Smooth muscle cell (in vitro differentiated cells): ENCODE measurements at regions not wholly inside any gene's neighbourhood (a gene's known extent, or its start where the extent isn't known, plus 50 kb on each side); places are given as distances from the start of the nearest gene placed in this dataset.
A peak's percentile ranks its signal among the peaks of the same experiment; 100 is the strongest.

ENCODE experiments used
- DNase-seq: peaks from one replicate; lab custom pipeline; 2025; ENCODE audit not compliant: unreplicated experiment; lab: John Stamatoyannopoulos, UW
- H2AFZ ChIP-seq: fragments of 200-600 bp; sonication (generic); 2 replicates; pipeline ENCODE4 v1.6.0; 2016; ENCODE audit warnings: antibody characterized with exemption, low read depth, mild to moderate bottlenecking
- H3F3A ChIP-seq: fragments of 200-600 bp; sonication (generic); 2 replicates; pipeline ENCODE4 v1.6.0; 2017; ENCODE audit warnings: antibody characterized with exemption, low read depth
- H3K27ac ChIP-seq: fragments of 200-600 bp; sonication (generic); 2 replicates; pipeline ENCODE4 v1.5.1; 2016; ENCODE audit warnings: low read depth, mild to moderate bottlenecking
- H3K27me3 ChIP-seq: fragments of 200-600 bp; sonication (generic); 2 replicates; pipeline ENCODE4 v1.6.1; 2016; ENCODE audit warnings: low read depth, mild to moderate bottlenecking
- H3K36me3 ChIP-seq: fragments of 200-600 bp; sonication (generic); 2 replicates; pipeline ENCODE4 v1.5.1; 2016; ENCODE audit warnings: low read depth
- H3K4me1 ChIP-seq: fragments of 200-600 bp; sonication (generic); 2 replicates; pipeline ENCODE4 v1.5.1; 2016; ENCODE audit warnings: low read depth
- H3K4me2 ChIP-seq: fragments of 200-600 bp; sonication (generic); 2 replicates; pipeline ENCODE4 v1.6.0; 2016; ENCODE audit warnings: mild to moderate bottlenecking
- H3K4me3 ChIP-seq: fragments of 200-600 bp; sonication (generic); 2 replicates; pipeline ENCODE4 v1.5.1; 2016; ENCODE audit warnings: mild to moderate bottlenecking
- H3K79me2 ChIP-seq: fragments of 200-600 bp; sonication (generic); 2 replicates; pipeline ENCODE4 v1.6.0; 2016; ENCODE audit warnings: low read depth, mild to moderate bottlenecking
- H3K9ac ChIP-seq: fragments of 200-600 bp; sonication (generic); 2 replicates; pipeline ENCODE4 v1.6.0; 2016; ENCODE audit warnings: low read depth
- H3K9me3 ChIP-seq: fragments of 200-600 bp; sonication (generic); replicated peaks from 2 replicates; pipeline ENCODE4 v1.5.1; 2016; ENCODE audit warnings: low read depth
- H4K20me1 ChIP-seq: fragments of 200-600 bp; sonication (generic); 2 replicates; pipeline ENCODE4 v1.6.0; 2016; ENCODE audit warnings: low read depth
- WGBS: methylation state at CpG from one replicate; pipeline ENCODE4 v1.1.7; 2016; ENCODE audit warnings: low lambda C conversion rate; 5-methylcytosine and 5-hydroxymethylcytosine counted together
- TF ChIP-seq, protein P1 (sequence below): fragments of 200-600 bp; sonication (generic); IDR thresholded peaks from 2 replicates; pipeline ENCODE4 v1.5.1; 2017; ENCODE audit warnings: borderline replicate concordance, mild to moderate bottlenecking, antibody characterized with exemption; ENCODE audit not compliant: insufficient read depth, poor library complexity, severe bottlenecking

DNA sequence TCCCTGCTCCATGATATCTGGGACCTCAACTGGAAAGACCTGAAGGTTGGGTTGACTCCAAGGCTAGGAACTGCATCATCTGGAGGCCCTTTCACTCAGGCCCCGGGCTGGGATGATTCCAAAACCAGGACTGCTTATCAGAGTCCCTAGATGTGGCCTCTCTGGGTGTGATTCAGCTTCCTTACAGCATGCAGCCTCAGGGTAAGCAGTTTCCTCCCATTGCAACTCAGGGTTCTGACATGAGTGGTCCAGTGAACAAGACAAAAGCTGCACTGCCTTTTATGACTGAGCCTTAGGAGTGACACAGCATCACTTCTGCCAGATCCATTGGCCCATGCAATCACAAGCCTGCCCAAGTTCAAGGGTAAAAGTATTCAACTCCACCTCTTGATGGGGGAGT lies 502.8 kb downstream of the COG6 start:
- peaks cover 22% of the 10 kb centered on the region for H3K4me1 ChIP-seq
- H2AFZ ChIP-seq = no peak overlapping the region
- H3K27ac ChIP-seq = no peak overlapping the region
- H3F3A ChIP-seq = no peaks in the 10 kb centered on the region
- no peaks in the 10 kb centered on the region for H3K36me3 ChIP-seq
- WGBS = 4% methylated on average over 1 of the region's 1 CpG
- TF ChIP-seq, protein P1, sequence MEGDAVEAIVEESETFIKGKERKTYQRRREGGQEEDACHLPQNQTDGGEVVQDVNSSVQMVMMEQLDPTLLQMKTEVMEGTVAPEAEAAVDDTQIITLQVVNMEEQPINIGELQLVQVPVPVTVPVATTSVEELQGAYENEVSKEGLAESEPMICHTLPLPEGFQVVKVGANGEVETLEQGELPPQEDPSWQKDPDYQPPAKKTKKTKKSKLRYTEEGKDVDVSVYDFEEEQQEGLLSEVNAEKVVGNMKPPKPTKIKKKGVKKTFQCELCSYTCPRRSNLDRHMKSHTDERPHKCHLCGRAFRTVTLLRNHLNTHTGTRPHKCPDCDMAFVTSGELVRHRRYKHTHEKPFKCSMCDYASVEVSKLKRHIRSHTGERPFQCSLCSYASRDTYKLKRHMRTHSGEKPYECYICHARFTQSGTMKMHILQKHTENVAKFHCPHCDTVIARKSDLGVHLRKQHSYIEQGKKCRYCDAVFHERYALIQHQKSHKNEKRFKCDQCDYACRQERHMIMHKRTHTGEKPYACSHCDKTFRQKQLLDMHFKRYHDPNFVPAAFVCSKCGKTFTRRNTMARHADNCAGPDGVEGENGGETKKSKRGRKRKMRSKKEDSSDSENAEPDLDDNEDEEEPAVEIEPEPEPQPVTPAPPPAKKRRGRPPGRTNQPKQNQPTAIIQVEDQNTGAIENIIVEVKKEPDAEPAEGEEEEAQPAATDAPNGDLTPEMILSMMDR = no peak
- H4K20me1 ChIP-seq = no peaks in the 10 kb centered on the region
- no peaks in the 10 kb centered on the region for H3K79me2 ChIP-seq
- H3K9ac ChIP-seq = no peak overlapping the region
- no peak overlapping the region for H3K4me2 ChIP-seq
- no peak overlapping the region for H3K4me3 ChIP-seq
- no peak for DNase-seq
- no peaks in the 10 kb centered on the region for H3K27me3 ChIP-seq
- H3K9me3 ChIP-seq = no peaks in the 10 kb centered on the region

DNA sequence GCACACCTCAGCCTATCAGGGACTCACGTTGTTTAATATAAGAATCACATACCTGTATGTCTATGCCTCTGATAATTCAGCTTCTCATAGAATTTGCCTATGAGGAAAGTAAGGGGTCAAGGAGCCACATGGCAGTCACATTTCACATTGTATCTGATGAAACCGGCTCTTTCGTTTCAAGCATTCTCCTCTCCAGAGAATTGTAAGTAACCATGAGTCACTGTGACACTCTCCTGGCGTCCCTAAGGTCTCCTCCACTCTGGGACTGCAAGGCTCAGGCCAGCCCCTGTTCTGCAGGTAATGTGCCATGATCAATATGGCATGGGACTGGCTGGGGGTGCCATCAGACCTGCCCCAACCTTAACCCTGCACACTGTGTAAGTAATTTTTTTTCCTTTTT lies 503.3 kb downstream of the COG6 start:
- 59% methylated on average over 4 of the region's 4 CpGs for WGBS
- Histone ChIP-seq H3K4me3 (no peak overlapping the region), H3K4me1 (peaks cover 22% of the 10 kb centered on the region), H3K27me3 (no peaks in the 10 kb centered on the region), H3K79me2 (no peaks in the 10 kb centered on the region), H3K9me3 (no peaks in the 10 kb centered on the region), H3K36me3 (no peaks in the 10 kb centered on the region), H3F3A (no peaks in the 10 kb centered on the region), H3K4me2 (no peak overlapping the region), H4K20me1 (no peaks in the 10 kb centered on the region), H3K9ac (no peak overlapping the region), H2AFZ (no peak overlapping the region), H3K27ac (no peak overlapping the region)
- no peak for DNase-seq
- TF ChIP-seq, protein P1 = no peak

DNA sequence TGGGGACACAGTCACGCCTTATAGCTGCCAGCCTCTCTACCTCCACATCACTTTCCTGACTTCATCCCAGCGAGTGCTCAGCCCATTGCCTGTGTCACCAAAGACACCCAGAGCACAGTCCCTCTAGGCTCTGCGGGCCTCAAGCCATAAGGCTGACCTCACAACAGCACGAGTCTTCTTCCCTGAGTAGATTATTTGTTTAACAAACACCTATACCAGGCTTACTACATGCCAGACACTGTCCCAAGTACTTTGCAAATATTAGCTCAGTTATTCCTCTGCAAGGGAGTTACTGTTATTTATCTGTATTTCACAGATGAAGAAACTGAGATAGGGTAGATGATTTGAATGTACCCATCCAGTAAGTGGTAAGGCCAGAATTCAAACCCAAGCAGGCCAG lies 504.3 kb downstream of the COG6 start:
- H3K9ac ChIP-seq = no peak overlapping the region
- no peak overlapping the region for H3K4me2 ChIP-seq
- DNase-seq = no peak
- TF ChIP-seq, protein P1 = no peak
- no peaks in the 10 kb centered on the region for H3F3A ChIP-seq
- no peak overlapping the region for H3K27ac ChIP-seq
- H3K36me3 ChIP-seq = no peaks in the 10 kb centered on the region
- WGBS = 96% methylated on average over 4 of the region's 4 CpGs
- H3K9me3 ChIP-seq = no peaks in the 10 kb centered on the region
- H3K79me2 ChIP-seq = no peaks in the 10 kb centered on the region
- no peak overlapping the region for H3K4me3 ChIP-seq
- H3K4me1 ChIP-seq = peaks cover 21% of the 10 kb centered on the region
- no peaks in the 10 kb centered on the region for H3K27me3 ChIP-seq
- H4K20me1 ChIP-seq = no peaks in the 10 kb centered on the region
- no peak overlapping the region for H2AFZ ChIP-seq

DNA sequence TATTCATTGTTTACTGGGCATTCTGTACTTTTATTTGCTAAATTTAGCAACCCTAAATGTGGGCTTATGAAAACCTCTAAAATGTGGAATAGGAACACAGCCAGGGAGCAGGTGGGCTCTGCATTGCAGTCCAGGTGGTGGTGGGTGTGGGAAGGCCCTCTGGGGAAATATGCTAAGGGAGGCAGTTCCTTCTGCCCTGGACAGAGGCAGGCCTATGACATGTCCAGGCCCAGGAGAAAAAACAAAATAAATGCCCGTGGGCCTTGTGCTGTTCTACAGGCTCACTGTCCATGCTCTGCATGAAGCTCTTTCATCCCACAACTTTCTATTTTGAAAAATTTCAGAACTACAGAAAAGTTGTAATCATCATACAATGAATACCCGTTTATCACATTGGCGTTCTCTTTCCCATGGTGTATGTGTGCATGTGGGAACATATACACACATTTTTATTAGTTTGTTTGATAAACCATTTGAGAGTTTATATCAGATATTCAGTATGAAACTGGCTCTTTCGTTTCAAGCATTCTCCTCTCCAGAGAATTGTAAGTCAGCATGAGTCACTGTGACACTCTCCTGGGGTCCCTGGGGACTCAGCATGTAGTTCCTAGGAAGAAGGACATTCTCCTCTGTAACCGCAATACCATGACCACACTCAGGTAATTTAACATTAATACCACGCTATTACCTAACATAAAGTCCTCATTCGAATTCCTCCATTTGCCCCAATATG lies 505.3 kb downstream of the COG6 start:
- Histone ChIP-seq H3K9me3 (no peaks in the 10 kb centered on the region), H3K4me3 (no peak overlapping the region), H3K4me2 (peak overlapping the region; percentile 26), H3K27me3 (no peaks in the 10 kb centered on the region), H3K27ac (no peak overlapping the region), H2AFZ (no peak overlapping the region), H3F3A (peaks cover 3% of the 10 kb centered on the region), H3K79me2 (no peaks in the 10 kb centered on the region), H3K36me3 (no peaks in the 10 kb centered on the region), H4K20me1 (no peaks in the 10 kb centered on the region), H3K4me1 (peaks cover 12% of the 10 kb centered on the region), H3K9ac (no peak overlapping the region)
- TF ChIP-seq, protein P1 = no peak
- WGBS = 65% methylated on average over 7 of the region's 7 CpGs
- no peak for DNase-seq
